IMR-90 (cell line): ENCODE measurements at regions not wholly inside any gene's neighbourhood (a gene's known extent, or its start where the extent isn't known, plus 50 kb on each side); places are given as distances from the start of the nearest gene placed in this dataset.

Experiments
- ATAC-seq: fragments of 200-7000 bp; cut with Tn5 transposase; 2 replicates; pipeline ENCODE4 v1.9.1; 2020; ENCODE audit warnings: low read depth, mild to moderate bottlenecking, moderate library complexity
- BruUV-seq: library from RNA; stranded (reverse); fragments of 400-500 nt; replicated peaks from 2 replicates; lab custom pipeline; 2021; lab: Mats Ljungman, UMichigan
- CTCF ChIA-PET: fragments of 300-600 bp; formaldehyde crosslinking; extraction: SDS; loops from one replicate; lab custom pipeline; 2021; ENCODE audit warnings: antibody characterized with exemption; lab: Yijun Ruan, JAX
- POLR2A ChIA-PET: fragments of 300-600 bp; sonication (Branson Sonifier 250); formaldehyde crosslinking; loops from one replicate; lab custom pipeline; 2022; ENCODE audit warnings: antibody characterized with exemption; ENCODE audit not compliant: unreplicated experiment; lab: Charles Lee
- DNase-seq: peaks from one replicate; pipeline ENCODE4 v3.0.0; 2013
- H2AFZ ChIP-seq: replicated peaks from 2 replicates; pipeline ENCODE3; 2013; ENCODE audit warnings: low read length, mild to moderate bottlenecking; ENCODE audit not compliant: poor library complexity
- H2AK5ac ChIP-seq: 2 replicates; pipeline ENCODE4 v1.6.1; 2013; ENCODE audit warnings: low read depth, low read length, inconsistent platforms
- H2AK9ac ChIP-seq: replicated peaks from 2 replicates; pipeline ENCODE3; 2013; ENCODE audit warnings: mild to moderate bottlenecking, low read depth, low read length, moderate library complexity; ENCODE audit not compliant: poor library complexity
- H2BK120ac ChIP-seq: 2 replicates; pipeline ENCODE4 v1.6.1; 2013; ENCODE audit warnings: low read depth, low read length, inconsistent platforms
- H2BK15ac ChIP-seq: 3 replicates; pipeline ENCODE4 v1.6.1; 2013; ENCODE audit warnings: low read depth, low read length, inconsistent platforms
- H2BK20ac ChIP-seq: 2 replicates; pipeline ENCODE4 v1.6.1; 2013; ENCODE audit warnings: low read depth, mild to moderate bottlenecking, inconsistent platforms, low read length, moderate library complexity
- H2BK5ac ChIP-seq: 2 replicates; pipeline ENCODE4 v1.6.1; 2013; ENCODE audit warnings: mild to moderate bottlenecking, low read depth, low read length, inconsistent platforms; ENCODE audit not compliant: poor library complexity, severe bottlenecking
- H3K14ac ChIP-seq: replicated peaks from 2 replicates; pipeline ENCODE4 v1.6.1; 2013; ENCODE audit warnings: low read depth, low read length, inconsistent platforms
- H3K18ac ChIP-seq: 2 replicates; pipeline ENCODE4 v1.6.1; 2013; ENCODE audit warnings: low read depth, low read length, control low read depth
- H3K23ac ChIP-seq: 2 replicates; pipeline ENCODE4 v1.6.1; 2013; ENCODE audit warnings: low read depth, low read length, inconsistent platforms
- H3K27ac ChIP-seq: 2 replicates; pipeline ENCODE4 v1.5.1; 2013; ENCODE audit warnings: mild to moderate bottlenecking, control low read depth, low read length; ENCODE audit not compliant: insufficient read depth
- H3K27me3 ChIP-seq: 2 replicates; pipeline ENCODE4 v1.6.1; 2013; ENCODE audit warnings: low read length; ENCODE audit not compliant: control insufficient read depth, insufficient read depth
- H3K36me3 ChIP-seq: 2 replicates; pipeline ENCODE4 v1.6.1; 2013; ENCODE audit warnings: low read length, mixed read lengths; ENCODE audit not compliant: control insufficient read depth, insufficient read depth
- H3K4ac ChIP-seq: 2 replicates; pipeline ENCODE4 v1.6.1; 2013; ENCODE audit warnings: low read depth, low read length, inconsistent platforms
- H3K4me1 ChIP-seq: 2 replicates; pipeline ENCODE4 v1.6.1; 2013; ENCODE audit warnings: low read length, mixed read lengths; ENCODE audit not compliant: control insufficient read depth, insufficient read depth
- H3K4me2 ChIP-seq: 2 replicates; pipeline ENCODE4 v1.6.1; 2013; ENCODE audit warnings: low read depth, mild to moderate bottlenecking, control low read depth, low read length, moderate library complexity
- H3K4me3 ChIP-seq: 2 replicates; pipeline ENCODE4 v1.5.1; 2013; ENCODE audit warnings: low read depth, mild to moderate bottlenecking, control low read depth, low read length, moderate library complexity; ENCODE audit not compliant: insufficient read depth
- H3K56ac ChIP-seq: 2 replicates; pipeline ENCODE4 v1.6.1; 2013; ENCODE audit warnings: low read length, inconsistent platforms; ENCODE audit not compliant: insufficient read depth; ENCODE audit errors: extremely low read depth
- H3K79me1 ChIP-seq, 2 experiments: 2 replicates each; pipeline ENCODE4 v1.6.1; 2013; ENCODE audit warnings: low read length in 2 of 2, inconsistent platforms in 1 of 2, low read depth in 1 of 2
- H3K9ac ChIP-seq: 2 replicates; pipeline ENCODE4 v1.6.1; 2013; ENCODE audit warnings: low read depth, low read length, control low read depth
- H3K9me1 ChIP-seq: 2 replicates; pipeline ENCODE4 v1.6.1; 2013; ENCODE audit warnings: low read length, inconsistent platforms; ENCODE audit not compliant: insufficient read depth
- H3K9me3 ChIP-seq: 2 replicates; pipeline ENCODE4 v1.6.1; 2013; ENCODE audit warnings: low read length; ENCODE audit not compliant: control insufficient read depth, insufficient read depth
- H4K20me1 ChIP-seq: 2 replicates; pipeline ENCODE4 v1.6.1; 2013; ENCODE audit warnings: low read length, inconsistent platforms; ENCODE audit not compliant: insufficient read depth
- H4K5ac ChIP-seq: 2 replicates; pipeline ENCODE4 v1.6.1; 2013; ENCODE audit warnings: mild to moderate bottlenecking, low read depth, low read length, control low read depth
- H4K8ac ChIP-seq, 2 experiments: 2 replicates each; pipeline ENCODE4 v1.6.1; 2013; ENCODE audit warnings: low read depth in 2 of 2, low read length in 2 of 2, control low read depth in 1 of 2, inconsistent platforms in 1 of 2
- H4K91ac ChIP-seq: 2 replicates; pipeline ENCODE4 v1.6.1; 2013; ENCODE audit warnings: low read depth, low read length, inconsistent platforms; ENCODE audit not compliant: insufficient read depth
- CEBPB ChIP-seq: IDR thresholded peaks from 2 replicates; pipeline ENCODE4 v1.6.1; 2012; ENCODE audit warnings: low read depth, low read length, improper control_type of control experiment
- POLR2A ChIP-seq: IDR thresholded peaks from 2 replicates; pipeline ENCODE4 v1.6.1; 2012; ENCODE audit warnings: mild to moderate bottlenecking, low read depth, low read length
- RCOR1 ChIP-seq: IDR thresholded peaks from 2 replicates; pipeline ENCODE4 v1.6.1; 2012; ENCODE audit warnings: mild to moderate bottlenecking, low read length, improper control_type of control experiment; ENCODE audit not compliant: insufficient replicate concordance
- RFX5 ChIP-seq: IDR thresholded peaks from 2 replicates; pipeline ENCODE4 v1.8.0; 2012; ENCODE audit warnings: low read depth, mild to moderate bottlenecking, low read length, moderate library complexity
- WGBS, 2 experiments: methylation state at CpG; one replicate each; pipeline versions ENCODE4 v1.1.5 to v1.1.7; 2013; ENCODE audit warnings: missing lambda C conversion rate in 2 of 2; ENCODE audit not compliant: insufficient read length in 1 of 2; ENCODE audit errors: extremely low coverage in 2 of 2; 5-methylcytosine and 5-hydroxymethylcytosine counted together
- dilution Hi-C: fragments of 300-500 bp; cut with HindIII; formaldehyde crosslinking; loops from one replicate; pipeline ENCODE4 v1.14.3; 2018; ENCODE audit warnings: low sequenced_read_pairs; ENCODE audit not compliant: unreplicated experiment
- in situ Hi-C: fragments of 300-500 bp; cut with MboI; formaldehyde crosslinking; loops from 3 replicates; pipeline ENCODE4 v1.14.3; 2019; ENCODE audit warnings: low sequenced_read_pairs, inconsistent platforms, mixed read lengths
- intact Hi-C: fragments of 100-400 bp; cut with micrococcal nuclease; formaldehyde crosslinking; loops from 2 replicates; pipeline ENCODE4 v1.10.0; 2022

DNA sequence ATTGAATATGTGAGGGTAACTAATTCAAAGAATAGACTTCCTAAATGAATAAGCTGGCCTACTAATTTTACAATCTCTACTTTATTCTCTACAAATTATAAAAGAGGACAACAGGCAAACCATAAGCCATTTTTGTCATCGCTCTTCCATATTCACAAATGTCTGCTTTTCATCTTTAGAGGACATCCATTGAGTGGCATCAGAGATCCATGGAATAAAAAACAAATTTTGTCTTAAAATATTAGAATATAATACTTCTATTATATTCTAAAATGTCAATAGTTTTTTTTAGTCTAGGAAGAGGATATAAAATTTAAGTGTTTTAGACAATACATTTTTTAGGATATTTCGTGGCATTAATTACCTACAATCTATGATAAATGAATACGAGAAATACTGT is 300.9 kb upstream of the TACR3 start:
- no CpG with 5 or more reads among the region's 3 CpGs for WGBS, 2 experiments
- H2AK9ac ChIP-seq, result no peak overlapping the region
- ChIA-PET POLR2A (no interaction called here), CTCF (no interaction called here)
- H4K5ac ChIP-seq, result no peak overlapping the region
- H3K4me2 ChIP-seq, result no peak overlapping the region
- ATAC-seq (no peak), DNase-seq (no peak)
- no peak overlapping the region for H4K91ac ChIP-seq
- no peaks in the 10 kb centered on the region for H3K9me1 ChIP-seq
- H3K56ac ChIP-seq, result no peak overlapping the region
- H3K4ac ChIP-seq, result no peak overlapping the region
- no peak overlapping the region for H2BK15ac ChIP-seq
- H3K79me1 ChIP-seq, result no peaks in the 10 kb centered on the region
- no peak overlapping the region for H3K14ac ChIP-seq
- no peak for TF ChIP-seq CEBPB
- TF ChIP-seq POLR2A, result no peak
- TF ChIP-seq RCOR1, result no peak
- no peak for TF ChIP-seq RFX5
- H2AFZ ChIP-seq, result no peak overlapping the region
- no peak overlapping the region for H2BK5ac ChIP-seq
- dilution Hi-C loops (no loop called here), intact Hi-C loops (no loop called here), in situ Hi-C loops (no loop called here)
- no peak overlapping the region for H3K23ac ChIP-seq
- H3K27me3 ChIP-seq, result no peaks in the 10 kb centered on the region
- no peak overlapping the region for H3K4me3 ChIP-seq
- no peaks in the 10 kb centered on the region for H3K4me1 ChIP-seq
- no peak overlapping the region for H3K27ac ChIP-seq
- H3K18ac ChIP-seq, result no peak overlapping the region
- BruUV-seq, result no TSS peak
- H3K9ac ChIP-seq, result no peak overlapping the region
- no peaks in the 10 kb centered on the region for H3K36me3 ChIP-seq
- no peak overlapping the region for H4K8ac ChIP-seq
- H3K9me3 ChIP-seq, result peaks cover 2% of the 10 kb centered on the region; the same call in 1 of the 2 replicates
- no peak overlapping the region for H2BK20ac ChIP-seq
- H2BK120ac ChIP-seq, result no peak overlapping the region
- H2AK5ac ChIP-seq, result no peak overlapping the region
- no peaks in the 10 kb centered on the region for H4K20me1 ChIP-seq
